IMR-90 (cell line): ENCODE measurements at regions not wholly inside any gene's neighbourhood (a gene's known extent, or its start where the extent isn't known, plus 50 kb on each side); places are given as distances from the start of the nearest gene placed in this dataset.
"Not testable (repeated sequence)": the region's sequence is repeated elsewhere in the genome, so short reads cannot be mapped to it uniquely, and the experiment has no call there.

ENCODE experiments used
- ATAC-seq: fragments of 200-7000 bp; cut with Tn5 transposase; 2 replicates; pipeline ENCODE4 v1.9.1; 2020; ENCODE audit warnings: low read depth, mild to moderate bottlenecking, moderate library complexity
- BruUV-seq: library from RNA; stranded (reverse); fragments of 400-500 nt; replicated peaks from 2 replicates; lab custom pipeline; 2021; lab: Mats Ljungman, UMichigan
- CTCF ChIA-PET: fragments of 300-600 bp; formaldehyde crosslinking; extraction: SDS; loops from one replicate; lab custom pipeline; 2021; ENCODE audit warnings: antibody characterized with exemption; lab: Yijun Ruan, JAX
- POLR2A ChIA-PET: fragments of 300-600 bp; sonication (Branson Sonifier 250); formaldehyde crosslinking; loops from one replicate; lab custom pipeline; 2022; ENCODE audit warnings: antibody characterized with exemption; ENCODE audit not compliant: unreplicated experiment; lab: Charles Lee
- DNase-seq: peaks from one replicate; pipeline ENCODE4 v3.0.0; 2013
- H2AFZ ChIP-seq: replicated peaks from 2 replicates; pipeline ENCODE3; 2013; ENCODE audit warnings: low read length, mild to moderate bottlenecking; ENCODE audit not compliant: poor library complexity
- H2AK5ac ChIP-seq: 2 replicates; pipeline ENCODE4 v1.6.1; 2013; ENCODE audit warnings: low read depth, low read length, inconsistent platforms
- H2AK9ac ChIP-seq: replicated peaks from 2 replicates; pipeline ENCODE3; 2013; ENCODE audit warnings: mild to moderate bottlenecking, low read depth, low read length, moderate library complexity; ENCODE audit not compliant: poor library complexity
- H2BK120ac ChIP-seq: 2 replicates; pipeline ENCODE4 v1.6.1; 2013; ENCODE audit warnings: low read depth, low read length, inconsistent platforms
- H2BK15ac ChIP-seq: 3 replicates; pipeline ENCODE4 v1.6.1; 2013; ENCODE audit warnings: low read depth, low read length, inconsistent platforms
- H2BK20ac ChIP-seq: 2 replicates; pipeline ENCODE4 v1.6.1; 2013; ENCODE audit warnings: low read depth, mild to moderate bottlenecking, inconsistent platforms, low read length, moderate library complexity
- H2BK5ac ChIP-seq: 2 replicates; pipeline ENCODE4 v1.6.1; 2013; ENCODE audit warnings: mild to moderate bottlenecking, low read depth, low read length, inconsistent platforms; ENCODE audit not compliant: poor library complexity, severe bottlenecking
- H3K14ac ChIP-seq: replicated peaks from 2 replicates; pipeline ENCODE4 v1.6.1; 2013; ENCODE audit warnings: low read depth, low read length, inconsistent platforms
- H3K18ac ChIP-seq: 2 replicates; pipeline ENCODE4 v1.6.1; 2013; ENCODE audit warnings: low read depth, low read length, control low read depth
- H3K23ac ChIP-seq: 2 replicates; pipeline ENCODE4 v1.6.1; 2013; ENCODE audit warnings: low read depth, low read length, inconsistent platforms
- H3K27ac ChIP-seq: 2 replicates; pipeline ENCODE4 v1.5.1; 2013; ENCODE audit warnings: mild to moderate bottlenecking, control low read depth, low read length; ENCODE audit not compliant: insufficient read depth
- H3K27me3 ChIP-seq: 2 replicates; pipeline ENCODE4 v1.6.1; 2013; ENCODE audit warnings: low read length; ENCODE audit not compliant: control insufficient read depth, insufficient read depth
- H3K36me3 ChIP-seq: 2 replicates; pipeline ENCODE4 v1.6.1; 2013; ENCODE audit warnings: low read length, mixed read lengths; ENCODE audit not compliant: control insufficient read depth, insufficient read depth
- H3K4ac ChIP-seq: 2 replicates; pipeline ENCODE4 v1.6.1; 2013; ENCODE audit warnings: low read depth, low read length, inconsistent platforms
- H3K4me1 ChIP-seq: 2 replicates; pipeline ENCODE4 v1.6.1; 2013; ENCODE audit warnings: low read length, mixed read lengths; ENCODE audit not compliant: control insufficient read depth, insufficient read depth
- H3K4me2 ChIP-seq: 2 replicates; pipeline ENCODE4 v1.6.1; 2013; ENCODE audit warnings: low read depth, mild to moderate bottlenecking, control low read depth, low read length, moderate library complexity
- H3K4me3 ChIP-seq: 2 replicates; pipeline ENCODE4 v1.5.1; 2013; ENCODE audit warnings: low read depth, mild to moderate bottlenecking, control low read depth, low read length, moderate library complexity; ENCODE audit not compliant: insufficient read depth
- H3K56ac ChIP-seq: 2 replicates; pipeline ENCODE4 v1.6.1; 2013; ENCODE audit warnings: low read length, inconsistent platforms; ENCODE audit not compliant: insufficient read depth; ENCODE audit errors: extremely low read depth
- H3K79me1 ChIP-seq, 2 experiments: 2 replicates each; pipeline ENCODE4 v1.6.1; 2013; ENCODE audit warnings: low read length in 2 of 2, inconsistent platforms in 1 of 2, low read depth in 1 of 2
- H3K9ac ChIP-seq: 2 replicates; pipeline ENCODE4 v1.6.1; 2013; ENCODE audit warnings: low read depth, low read length, control low read depth
- H3K9me1 ChIP-seq: 2 replicates; pipeline ENCODE4 v1.6.1; 2013; ENCODE audit warnings: low read length, inconsistent platforms; ENCODE audit not compliant: insufficient read depth
- H3K9me3 ChIP-seq: 2 replicates; pipeline ENCODE4 v1.6.1; 2013; ENCODE audit warnings: low read length; ENCODE audit not compliant: control insufficient read depth, insufficient read depth
- H4K20me1 ChIP-seq: 2 replicates; pipeline ENCODE4 v1.6.1; 2013; ENCODE audit warnings: low read length, inconsistent platforms; ENCODE audit not compliant: insufficient read depth
- H4K5ac ChIP-seq: 2 replicates; pipeline ENCODE4 v1.6.1; 2013; ENCODE audit warnings: mild to moderate bottlenecking, low read depth, low read length, control low read depth
- H4K8ac ChIP-seq, 2 experiments: 2 replicates each; pipeline ENCODE4 v1.6.1; 2013; ENCODE audit warnings: low read depth in 2 of 2, low read length in 2 of 2, control low read depth in 1 of 2, inconsistent platforms in 1 of 2
- H4K91ac ChIP-seq: 2 replicates; pipeline ENCODE4 v1.6.1; 2013; ENCODE audit warnings: low read depth, low read length, inconsistent platforms; ENCODE audit not compliant: insufficient read depth
- WGBS, 2 experiments: methylation state at CpG; one replicate each; pipeline versions ENCODE4 v1.1.5 to v1.1.7; 2013; ENCODE audit warnings: missing lambda C conversion rate in 2 of 2; ENCODE audit not compliant: insufficient read length in 1 of 2; ENCODE audit errors: extremely low coverage in 2 of 2; 5-methylcytosine and 5-hydroxymethylcytosine counted together
- dilution Hi-C: fragments of 300-500 bp; cut with HindIII; formaldehyde crosslinking; loops from one replicate; pipeline ENCODE4 v1.14.3; 2018; ENCODE audit warnings: low sequenced_read_pairs; ENCODE audit not compliant: unreplicated experiment
- in situ Hi-C: fragments of 300-500 bp; cut with MboI; formaldehyde crosslinking; loops from 3 replicates; pipeline ENCODE4 v1.14.3; 2019; ENCODE audit warnings: low sequenced_read_pairs, inconsistent platforms, mixed read lengths
- intact Hi-C: fragments of 100-400 bp; cut with micrococcal nuclease; formaldehyde crosslinking; loops from 2 replicates; pipeline ENCODE4 v1.10.0; 2022

GRCh38 chr3:159052494-159052893 is 250.6 kb downstream of the MFSD1 start:
- BruUV-seq, H3K56ac ChIP-seq, H2BK5ac ChIP-seq, H3K4me3 ChIP-seq, H4K5ac ChIP-seq, H3K9me1 ChIP-seq, H3K79me1 ChIP-seq, H2BK15ac ChIP-seq, H3K4me1 ChIP-seq, CTCF ChIA-PET, H3K27me3 ChIP-seq, H4K91ac ChIP-seq, H2AK9ac ChIP-seq, H3K9me3 ChIP-seq, ATAC-seq, H3K4me2 ChIP-seq, H2AFZ ChIP-seq, dilution Hi-C loops, H2BK120ac ChIP-seq, in situ Hi-C loops, H2AK5ac ChIP-seq, H3K36me3 ChIP-seq, H3K23ac ChIP-seq, POLR2A ChIA-PET, H3K18ac ChIP-seq, H4K8ac ChIP-seq, H3K4ac ChIP-seq, DNase-seq, H3K9ac ChIP-seq, H4K20me1 ChIP-seq, H2BK20ac ChIP-seq, intact Hi-C loops, H3K14ac ChIP-seq, H3K27ac ChIP-seq: not testable (repeated sequence)
- no CpG with 5 or more reads among the region's 1 CpG for WGBS, 2 experiments
